ENCODE measurements at regions not wholly inside any gene's neighbourhood (a gene's known extent, or its start where the extent isn't known, plus 50 kb on each side); places are given as distances from the start of the nearest gene placed in this dataset.

GRCh38 chr3:22620498-22620897 lies 582.6 kb upstream of the UBE2E2 start:
- no peak overlapping the region for H3K4me3 ChIP-seq (replicated peaks in 1 of 3; ENCODE audit: insufficient read depth in 1 of 3, low read depth in 1 of 3, low read length in 3 of 3)
- no peak overlapping the region for H3K9ac ChIP-seq (replicated peaks; ENCODE audit: extremely low read depth, insufficient read depth, low read length)
- no TSS peak for BruUV-seq (replicated peaks)
- H4K20me1 ChIP-seq (replicated peaks; ENCODE audit: control insufficient read depth, extremely low read depth, insufficient read depth, low read length): no peaks in the 10 kb centered on the region
- no peak overlapping the region for H2AFZ ChIP-seq (ENCODE audit: low read depth, low read length)
- FAIRE-seq (no peak), DNase-seq (ENCODE audit: low read depth, low spot score) (no peak)
- H3K27me3 ChIP-seq (ENCODE audit: control insufficient read depth in 2 of 2, insufficient read depth in 2 of 2, low read length in 2 of 2): no peaks in the 10 kb centered on the region
- ChIA-PET CTCF (no interaction called here), POLR2A (no interaction called here)
- no peak overlapping the region for H3K27ac ChIP-seq (ENCODE audit: insufficient read depth, low read depth, low read length)
- no peaks in the 10 kb centered on the region for H3K9me3 ChIP-seq (replicated peaks; ENCODE audit: control insufficient read depth, insufficient read depth, low read length)
- no peaks in the 10 kb centered on the region for H3K4me1 ChIP-seq (ENCODE audit: control insufficient read depth, extremely low read depth, insufficient read depth, low read length)
- intact Hi-C loops (cut with micrococcal nuclease) (no loop called here), dilution Hi-C loops (cut with MboI; ENCODE audit: extremely low pct_ligation_motif_present, low sequenced_read_pairs) (no loop called here)
- TF ChIP-seq POLR2A (IDR thresholded peaks at IDR 0.05; ENCODE audit: low read depth, low read length) (no peak), POLR2AphosphoS5 (IDR thresholded peaks at IDR 0.05; ENCODE audit: insufficient read depth, low read depth, low read length) (no peak), MAX (IDR thresholded peaks at IDR 0.05; ENCODE audit: insufficient read depth, insufficient read length) (no peak), EZH2 (IDR thresholded peaks at IDR 0.05; ENCODE audit: borderline replicate concordance, low read depth, low read length, severe bottlenecking) (no peak), JUN (IDR thresholded peaks at IDR 0.05; ENCODE audit: borderline replicate concordance, insufficient read depth, insufficient read length, low read depth) (no peak), GATA2 (IDR thresholded peaks at IDR 0.05; ENCODE audit: insufficient read depth, insufficient read length, low read depth, low read length) (no peak), FOS (IDR thresholded peaks at IDR 0.05; ENCODE audit: borderline replicate concordance, insufficient read depth, low read length) (no peak), CTCF (IDR thresholded peaks at IDR 0.05; ENCODE audit: extremely low read depth in 1 of 2, insufficient read depth in 1 of 2, low read depth in 1 of 2, low read length in 2 of 2) (no peak), MYC (IDR thresholded peaks at IDR 0.05; ENCODE audit: low read depth, low read length) (no peak)
- no peaks in the 10 kb centered on the region for H3K36me3 ChIP-seq (ENCODE audit: control insufficient read depth in 2 of 2, extremely low read depth in 1 of 2, insufficient read depth in 2 of 2, low read length in 2 of 2)
- H3K4me2 ChIP-seq (ENCODE audit: insufficient read depth, low read length): no peak overlapping the region
- no peaks in the 10 kb centered on the region for H3K9me1 ChIP-seq (replicated peaks; ENCODE audit: control insufficient read depth, extremely low read depth, insufficient read depth, low read length)
- H3K79me2 ChIP-seq (ENCODE audit: control insufficient read depth, insufficient read depth, low read length): no peaks in the 10 kb centered on the region

All from endothelial cell of umbilical vein (primary cell).